IMR-90 (cell line): ENCODE measurements at regions not wholly inside any gene's neighbourhood (a gene's known extent, or its start where the extent isn't known, plus 50 kb on each side); places are given as distances from the start of the nearest gene placed in this dataset.

Experiments
- BHLHE40 ChIP-seq: fragments of 150-350 bp; IDR thresholded peaks from 2 replicates; pipeline ENCODE4 v1.6.1; 2016; ENCODE audit warnings: mild to moderate bottlenecking, low read depth, low read length
- CHD1 ChIP-seq: IDR thresholded peaks from 2 replicates; pipeline ENCODE4 v1.6.1; 2012; ENCODE audit warnings: low read depth, low read length, improper control_type of control experiment
- CTCF ChIP-seq: conservative IDR thresholded peaks from 2 replicates; pipeline ENCODE4 v1.5.1; 2012; ENCODE audit warnings: mild to moderate bottlenecking, low read depth, low read length, improper control_type of control experiment
- MAFK ChIP-seq: IDR thresholded peaks from 2 replicates; pipeline ENCODE4 v1.6.1; 2012; ENCODE audit warnings: low read depth, low read length, improper control_type of control experiment
- MAZ ChIP-seq: IDR thresholded peaks from 2 replicates; pipeline ENCODE4 v1.6.1; 2012; ENCODE audit warnings: low read depth, mild to moderate bottlenecking, low read length, improper control_type of control experiment, moderate library complexity, borderline replicate concordance
- POLR2A ChIP-seq: IDR thresholded peaks from 2 replicates; pipeline ENCODE4 v1.6.1; 2012; ENCODE audit warnings: mild to moderate bottlenecking, low read depth, low read length
- RFX5 ChIP-seq: IDR thresholded peaks from 2 replicates; pipeline ENCODE4 v1.8.0; 2012; ENCODE audit warnings: low read depth, mild to moderate bottlenecking, low read length, moderate library complexity
- SMC3 ChIP-seq: fragments of 150-350 bp; IDR thresholded peaks from 2 replicates; pipeline ENCODE4 v1.6.1; 2016; ENCODE audit warnings: low read depth, mild to moderate bottlenecking, antibody characterized with exemption, low read length, moderate library complexity
- TF ChIP-seq, protein P1 (sequence below): fragments of 150-350 bp; IDR thresholded peaks from 2 replicates; pipeline ENCODE4 v1.6.1; 2017; ENCODE audit warnings: mild to moderate bottlenecking, antibody characterized with exemption, low read length, low read depth

DNA sequence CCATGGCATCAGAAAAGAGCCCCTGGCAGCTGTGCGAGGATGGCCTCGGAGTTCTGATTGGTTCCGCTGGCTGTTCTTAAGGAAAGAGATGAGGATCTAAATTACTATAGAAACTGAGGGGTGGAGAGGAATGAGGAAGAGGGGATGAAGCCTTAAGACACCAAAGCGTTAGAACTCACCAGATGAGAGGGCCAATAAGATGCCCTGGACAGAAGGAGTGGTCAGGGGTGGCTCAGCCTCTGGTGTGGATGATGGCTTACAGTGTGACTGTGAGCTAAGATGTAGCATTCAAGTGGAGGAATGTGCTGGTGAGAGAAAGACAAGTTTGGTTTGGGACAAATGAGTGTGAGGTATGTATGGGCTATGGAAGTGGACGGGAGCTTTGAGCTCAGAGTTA lies 97.8 kb downstream of the ZFP36L2 start:
- TF ChIP-seq POLR2A (no peak), CHD1 (no peak), MAZ (no peak), RFX5 (no peak), CTCF (no peak), BHLHE40 (no peak), MAFK (no peak), SMC3 (no peak)
- TF ChIP-seq, protein P1, sequence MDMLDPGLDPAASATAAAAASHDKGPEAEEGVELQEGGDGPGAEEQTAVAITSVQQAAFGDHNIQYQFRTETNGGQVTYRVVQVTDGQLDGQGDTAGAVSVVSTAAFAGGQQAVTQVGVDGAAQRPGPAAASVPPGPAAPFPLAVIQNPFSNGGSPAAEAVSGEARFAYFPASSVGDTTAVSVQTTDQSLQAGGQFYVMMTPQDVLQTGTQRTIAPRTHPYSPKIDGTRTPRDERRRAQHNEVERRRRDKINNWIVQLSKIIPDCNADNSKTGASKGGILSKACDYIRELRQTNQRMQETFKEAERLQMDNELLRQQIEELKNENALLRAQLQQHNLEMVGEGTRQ = no peak
